Breast epithelium (tissue), 3 donors: ENCODE measurements at regions not wholly inside any gene's neighbourhood (a gene's known extent, or its start where the extent isn't known, plus 50 kb on each side); places are given as distances from the start of the nearest gene placed in this dataset.

ENCODE experiments used
- POLR2A ChIP-seq: fragments of 450-650 bp; IDR thresholded peaks from one replicate; pipeline ENCODE4 v1.6.1; 2016; ENCODE audit warnings: antibody characterized with exemption, mild to moderate bottlenecking, moderate library complexity
- TF ChIP-seq, protein P1 (sequence below), 3 donors: fragments of 450-650 bp; IDR thresholded peaks; one replicate each; pipeline ENCODE4 v1.5.1; 2016 to 2017; ENCODE audit warnings: antibody characterized with exemption in 3 of 3, mild to moderate bottlenecking in 3 of 3, moderate library complexity in 3 of 3

DNA sequence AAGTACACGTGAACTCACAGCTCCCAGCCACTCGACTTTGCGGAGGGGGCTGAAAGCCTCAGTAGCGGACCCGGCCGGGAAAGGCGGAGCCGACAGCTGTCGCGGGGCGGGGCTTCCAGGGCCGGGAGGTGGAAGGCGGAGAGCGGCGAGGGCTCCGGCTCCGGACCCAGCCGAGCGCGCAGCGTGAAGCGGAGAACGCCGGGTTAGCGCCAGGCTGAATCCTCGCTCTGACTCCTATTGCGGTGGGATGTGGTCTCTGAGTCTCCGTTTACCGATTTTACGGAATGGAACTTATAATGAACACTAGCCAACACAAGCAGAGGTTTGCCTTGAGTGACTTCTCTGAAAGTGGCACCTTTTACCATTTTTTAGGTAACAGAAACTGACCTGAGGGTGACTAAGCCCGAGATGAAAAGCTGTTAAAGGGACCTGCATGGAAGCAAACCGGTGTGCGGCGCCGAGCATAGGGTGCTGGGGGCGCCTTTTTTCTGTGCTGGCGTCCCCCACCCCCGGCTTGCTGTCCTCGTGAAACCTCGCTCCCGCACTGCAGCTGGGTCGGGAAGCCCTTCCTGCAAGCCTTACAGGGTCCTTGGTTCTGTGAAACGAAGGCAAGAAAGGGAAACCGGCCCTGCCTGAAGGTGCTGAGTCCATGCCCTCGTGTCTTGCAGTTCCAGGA lies 72.9 kb downstream of the EN1 start:
- TF ChIP-seq, protein P1, sequence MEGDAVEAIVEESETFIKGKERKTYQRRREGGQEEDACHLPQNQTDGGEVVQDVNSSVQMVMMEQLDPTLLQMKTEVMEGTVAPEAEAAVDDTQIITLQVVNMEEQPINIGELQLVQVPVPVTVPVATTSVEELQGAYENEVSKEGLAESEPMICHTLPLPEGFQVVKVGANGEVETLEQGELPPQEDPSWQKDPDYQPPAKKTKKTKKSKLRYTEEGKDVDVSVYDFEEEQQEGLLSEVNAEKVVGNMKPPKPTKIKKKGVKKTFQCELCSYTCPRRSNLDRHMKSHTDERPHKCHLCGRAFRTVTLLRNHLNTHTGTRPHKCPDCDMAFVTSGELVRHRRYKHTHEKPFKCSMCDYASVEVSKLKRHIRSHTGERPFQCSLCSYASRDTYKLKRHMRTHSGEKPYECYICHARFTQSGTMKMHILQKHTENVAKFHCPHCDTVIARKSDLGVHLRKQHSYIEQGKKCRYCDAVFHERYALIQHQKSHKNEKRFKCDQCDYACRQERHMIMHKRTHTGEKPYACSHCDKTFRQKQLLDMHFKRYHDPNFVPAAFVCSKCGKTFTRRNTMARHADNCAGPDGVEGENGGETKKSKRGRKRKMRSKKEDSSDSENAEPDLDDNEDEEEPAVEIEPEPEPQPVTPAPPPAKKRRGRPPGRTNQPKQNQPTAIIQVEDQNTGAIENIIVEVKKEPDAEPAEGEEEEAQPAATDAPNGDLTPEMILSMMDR (IDR thresholded peaks at IDR 0.05): no peak
- no peak for TF ChIP-seq POLR2A
